Activated CD8-positive, alpha-beta T cell treated with anti-CD3 and anti-CD28 coated beads for 36 hours (primary cell): ENCODE measurements at regions not wholly inside any gene's neighbourhood (a gene's known extent, or its start where the extent isn't known, plus 50 kb on each side); places are given as distances from the start of the nearest gene placed in this dataset.

Experiments used
- ATAC-seq: fragments of 200-7000 bp; cut with Tn5 transposase; one replicate; pipeline ENCODE4 v1.10.0; 2021; ENCODE audit warnings: mild to moderate bottlenecking, moderate library complexity
- CTCF ChIA-PET: fragments of 350-600 bp; sonication (Branson Sonifier 250); formaldehyde crosslinking; loops from one replicate; lab custom pipeline; 2021; ENCODE audit warnings: antibody characterized with exemption; lab: Charles Lee
- POLR2A ChIA-PET: fragments of 350-600 bp; sonication (Branson Sonifier 250); formaldehyde crosslinking; loops from one replicate; lab custom pipeline; 2021; ENCODE audit warnings: antibody characterized with exemption; lab: Charles Lee
- DNase-seq: peaks from one replicate; pipeline ENCODE4 v3.0.0-alpha.2; 2020
- H3K27ac Mint-ChIP-seq: one replicate; pipeline ENCODE4 v1.8.0; 2021; ENCODE audit warnings: mild to moderate bottlenecking, mixed read lengths
- H3K27me3 Mint-ChIP-seq: one replicate; pipeline ENCODE4 v1.8.0; 2021; ENCODE audit warnings: mixed read lengths
- H3K36me3 Mint-ChIP-seq: one replicate; pipeline ENCODE4 v1.8.0; 2021; ENCODE audit warnings: low read depth, mixed read lengths
- H3K4me1 Mint-ChIP-seq: one replicate; pipeline ENCODE4 v1.8.0; 2021; ENCODE audit warnings: low read depth, mixed read lengths
- H3K4me3 Mint-ChIP-seq: one replicate; pipeline ENCODE4 v1.8.0; 2021; ENCODE audit warnings: mild to moderate bottlenecking, moderate library complexity, mixed read lengths
- H3K9me3 Mint-ChIP-seq: one replicate; pipeline ENCODE4 v1.8.0; 2021; ENCODE audit warnings: mixed read lengths
- intact Hi-C: fragments of 100-400 bp; cut with micrococcal nuclease; formaldehyde crosslinking; loops from one replicate; pipeline ENCODE4 v1.10.0; 2022
- TF ChIP-seq, protein P1 (sequence below): fragments of 200-600 bp; IDR thresholded peaks from one replicate; pipeline ENCODE4 v1.8.0; 2022; ENCODE audit warnings: antibody characterized with exemption, mild to moderate bottlenecking

DNA sequence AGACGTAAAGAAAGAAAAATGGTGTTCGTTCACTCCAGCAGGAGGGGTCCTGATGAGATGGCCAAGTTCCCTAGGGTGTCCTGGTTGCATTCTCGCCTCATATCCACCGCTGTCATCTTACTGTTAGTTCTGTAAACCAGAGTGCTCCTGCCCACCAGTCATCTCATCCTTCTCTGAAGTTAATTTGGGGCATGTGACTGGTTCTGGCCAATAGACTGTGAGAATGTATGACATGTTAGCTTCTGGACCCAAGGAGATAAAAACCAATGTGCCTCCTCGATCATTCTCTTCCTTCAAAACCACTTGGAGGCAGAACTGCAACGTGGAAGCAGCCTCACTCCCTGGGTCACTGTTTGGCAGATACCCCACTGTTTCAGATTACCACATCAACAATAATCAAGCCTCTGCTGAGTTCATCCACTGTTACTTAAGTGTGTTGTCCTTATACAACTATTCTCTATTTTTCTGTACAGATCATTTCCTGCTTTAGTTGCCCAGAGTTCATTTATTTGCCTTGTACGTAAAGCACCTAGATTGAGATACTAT lies 759.1 kb downstream of the TSN start:
- TF ChIP-seq, protein P1, sequence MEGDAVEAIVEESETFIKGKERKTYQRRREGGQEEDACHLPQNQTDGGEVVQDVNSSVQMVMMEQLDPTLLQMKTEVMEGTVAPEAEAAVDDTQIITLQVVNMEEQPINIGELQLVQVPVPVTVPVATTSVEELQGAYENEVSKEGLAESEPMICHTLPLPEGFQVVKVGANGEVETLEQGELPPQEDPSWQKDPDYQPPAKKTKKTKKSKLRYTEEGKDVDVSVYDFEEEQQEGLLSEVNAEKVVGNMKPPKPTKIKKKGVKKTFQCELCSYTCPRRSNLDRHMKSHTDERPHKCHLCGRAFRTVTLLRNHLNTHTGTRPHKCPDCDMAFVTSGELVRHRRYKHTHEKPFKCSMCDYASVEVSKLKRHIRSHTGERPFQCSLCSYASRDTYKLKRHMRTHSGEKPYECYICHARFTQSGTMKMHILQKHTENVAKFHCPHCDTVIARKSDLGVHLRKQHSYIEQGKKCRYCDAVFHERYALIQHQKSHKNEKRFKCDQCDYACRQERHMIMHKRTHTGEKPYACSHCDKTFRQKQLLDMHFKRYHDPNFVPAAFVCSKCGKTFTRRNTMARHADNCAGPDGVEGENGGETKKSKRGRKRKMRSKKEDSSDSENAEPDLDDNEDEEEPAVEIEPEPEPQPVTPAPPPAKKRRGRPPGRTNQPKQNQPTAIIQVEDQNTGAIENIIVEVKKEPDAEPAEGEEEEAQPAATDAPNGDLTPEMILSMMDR: no peak
- H3K27me3 Mint-ChIP-seq: no peaks in the 10 kb centered on the region
- no peak for ATAC-seq
- CTCF ChIA-PET: no interaction called here
- no peak for DNase-seq
- POLR2A ChIA-PET: no interaction called here
- no peak overlapping the region for H3K4me3 Mint-ChIP-seq
- H3K36me3 Mint-ChIP-seq: no peaks in the 10 kb centered on the region
- no peaks in the 10 kb centered on the region for H3K4me1 Mint-ChIP-seq
- H3K27ac Mint-ChIP-seq: no peak overlapping the region
- intact Hi-C loops: no loop called here
- peaks cover 6% of the 10 kb centered on the region for H3K9me3 Mint-ChIP-seq

DNA sequence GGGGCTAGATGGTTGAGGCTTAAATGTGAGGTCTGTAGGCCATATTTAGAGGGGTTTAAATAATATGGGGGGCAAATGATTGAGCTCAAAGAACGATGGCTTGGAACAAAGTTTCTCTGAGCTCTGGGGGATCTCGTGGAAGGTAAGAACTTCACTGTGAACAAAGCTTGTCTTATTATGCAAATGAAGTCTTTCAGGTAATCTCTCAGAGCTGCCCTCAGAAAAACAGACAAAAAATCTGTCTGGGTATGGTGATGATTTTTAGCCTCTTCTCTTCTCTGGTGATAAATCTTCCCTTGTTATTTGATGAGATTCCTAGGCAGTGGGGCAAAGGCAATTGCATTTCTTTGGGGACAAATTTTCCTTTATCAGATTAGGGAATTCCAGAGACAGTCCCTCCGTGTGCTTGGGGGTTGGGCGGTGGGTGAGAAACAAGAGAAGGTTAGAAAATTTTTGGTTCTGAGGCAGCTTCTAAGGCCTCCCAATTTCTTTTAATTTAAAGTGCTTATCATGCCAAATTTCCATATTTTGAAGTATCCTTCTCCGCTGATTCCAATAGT lies 760.4 kb downstream of the TSN start:
- CTCF ChIA-PET: no interaction called here
- H3K4me3 Mint-ChIP-seq: no peak overlapping the region
- peaks cover 6% of the 10 kb centered on the region for H3K9me3 Mint-ChIP-seq
- no peak for ATAC-seq
- no peak overlapping the region for H3K27ac Mint-ChIP-seq
- no peaks in the 10 kb centered on the region for H3K36me3 Mint-ChIP-seq
- no peak for DNase-seq
- no peaks in the 10 kb centered on the region for H3K27me3 Mint-ChIP-seq
- H3K4me1 Mint-ChIP-seq: no peaks in the 10 kb centered on the region
- POLR2A ChIA-PET: no interaction called here
- TF ChIP-seq, protein P1: no peak
- intact Hi-C loops: no loop called here

DNA sequence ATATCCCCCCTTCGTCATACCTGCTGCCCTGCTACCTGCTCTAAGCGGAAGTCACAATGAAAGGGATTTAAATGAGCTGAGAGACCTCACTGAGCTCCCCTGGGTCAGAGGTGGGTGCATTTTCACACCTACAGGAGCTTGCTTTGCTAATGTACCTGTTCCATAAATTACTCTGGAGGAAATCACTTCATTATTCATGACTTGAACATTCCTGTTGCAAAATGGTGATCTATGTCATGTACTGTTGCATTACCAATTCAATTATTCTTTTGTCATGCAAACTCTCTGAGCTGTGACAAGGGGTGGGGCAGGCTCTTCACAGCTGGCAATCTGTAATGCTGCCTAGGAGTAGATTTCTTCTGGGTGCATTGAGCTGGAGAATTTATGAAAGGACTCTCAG lies 761.3 kb downstream of the TSN start:
- TF ChIP-seq, protein P1: no peak
- H3K4me3 Mint-ChIP-seq: no peak overlapping the region

DNA sequence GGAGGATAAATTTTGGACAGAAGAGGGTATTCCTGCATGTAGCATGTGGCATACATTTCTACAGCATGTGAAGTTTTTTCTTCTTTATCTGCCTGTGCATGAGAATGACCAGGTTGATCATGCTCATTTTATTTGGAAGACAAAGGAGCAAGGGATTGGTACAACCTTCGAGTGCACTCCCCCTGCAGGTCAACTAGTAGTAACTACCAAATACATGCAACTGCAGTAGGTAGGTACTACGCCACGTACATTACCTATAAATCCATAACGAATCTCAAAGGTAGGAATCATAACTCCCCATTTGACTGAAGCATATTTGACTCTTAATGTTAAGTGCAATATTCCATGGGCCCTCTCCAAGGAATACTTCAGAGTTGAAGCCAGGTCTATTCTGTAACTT lies 763.9 kb downstream of the TSN start:
- no peak for DNase-seq
- peaks cover 2% of the 10 kb centered on the region for H3K9me3 Mint-ChIP-seq
- ChIA-PET POLR2A (no interaction called here), CTCF (no interaction called here)
- no peak overlapping the region for H3K27ac Mint-ChIP-seq
- intact Hi-C loops: no loop called here
- H3K4me1 Mint-ChIP-seq: no peaks in the 10 kb centered on the region
- TF ChIP-seq, protein P1: no peak
- ATAC-seq: no peak
- no peaks in the 10 kb centered on the region for H3K27me3 Mint-ChIP-seq
- H3K4me3 Mint-ChIP-seq: no peak overlapping the region
- no peaks in the 10 kb centered on the region for H3K36me3 Mint-ChIP-seq

More for the DNA sequence above, 761.3 kb downstream of the TSN start:
- DNase-seq (no peak), ATAC-seq (no peak)
- H3K36me3 Mint-ChIP-seq: no peaks in the 10 kb centered on the region
- H3K4me1 Mint-ChIP-seq: no peaks in the 10 kb centered on the region
- intact Hi-C loops: no loop called here
- no peaks in the 10 kb centered on the region for H3K27me3 Mint-ChIP-seq
- H3K9me3 Mint-ChIP-seq: peaks cover 6% of the 10 kb centered on the region
- ChIA-PET POLR2A (no interaction called here), CTCF (no interaction called here)
- no peak overlapping the region for H3K27ac Mint-ChIP-seq

DNA sequence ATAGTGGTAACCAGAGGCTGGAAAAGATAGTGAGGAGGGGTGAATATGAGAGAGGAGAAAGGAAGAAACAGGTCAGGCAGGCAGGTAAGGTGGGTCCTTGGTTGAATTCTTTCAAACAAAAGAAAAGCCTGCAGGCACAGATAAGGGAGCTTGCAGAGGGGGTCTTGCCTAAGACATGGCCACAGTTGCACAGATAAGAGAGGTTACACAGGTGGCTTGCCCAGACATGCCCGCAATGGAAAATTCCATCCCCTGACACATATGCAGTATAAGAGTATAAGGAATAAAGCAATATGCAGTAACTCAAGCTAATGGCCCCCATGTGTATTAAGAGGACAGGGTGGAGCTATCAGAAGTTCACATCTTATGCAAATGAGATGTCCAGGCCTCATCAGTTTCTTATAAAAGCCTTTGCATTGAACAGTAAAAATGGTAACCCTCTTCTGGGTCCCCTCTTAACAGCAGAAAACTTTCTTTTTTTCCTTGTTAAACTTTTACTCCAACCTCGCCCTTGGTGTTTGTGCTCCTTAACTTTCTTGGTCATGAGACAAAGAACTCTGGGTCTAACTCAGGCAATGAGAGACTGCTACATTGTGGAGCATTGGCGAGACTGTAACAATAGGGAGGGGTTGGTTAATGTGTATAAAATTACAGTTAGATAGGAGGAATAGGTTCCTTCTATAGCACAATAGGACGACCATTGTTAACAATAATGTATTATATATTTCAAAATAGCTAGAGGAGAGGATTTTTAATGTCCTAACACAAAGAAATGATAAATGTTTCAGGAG lies 764.6 kb downstream of the TSN start:
- no peak for DNase-seq
- no peaks in the 10 kb centered on the region for H3K27me3 Mint-ChIP-seq
- H3K9me3 Mint-ChIP-seq: peaks cover 2% of the 10 kb centered on the region
- H3K36me3 Mint-ChIP-seq: no peaks in the 10 kb centered on the region
- ATAC-seq: no peak
- H3K4me1 Mint-ChIP-seq: no peaks in the 10 kb centered on the region
- TF ChIP-seq, protein P1: no peak
- POLR2A ChIA-PET: interaction anchor here (1.2 kb wide), 1 partner anchor 12 kb away, joined by 3 read pairs; no protein-coding TSS in a partner anchor
- intact Hi-C loops: no loop called here
- no peak overlapping the region for H3K4me3 Mint-ChIP-seq
- CTCF ChIA-PET: interaction anchor here (1.2 kb wide), 1 partner anchor 9 kb away, joined by 3 read pairs; no protein-coding TSS in a partner anchor
- no peak overlapping the region for H3K27ac Mint-ChIP-seq
